GM12873 (cell line): ENCODE measurements at regions not wholly inside any gene's neighbourhood (a gene's known extent, or its start where the extent isn't known, plus 50 kb on each side); places are given as distances from the start of the nearest gene placed in this dataset.

Experiments
- CTCF ChIP-seq: IDR thresholded peaks from 2 replicates; pipeline ENCODE4 v1.5.1; 2012; ENCODE audit warnings: low read depth, mild to moderate bottlenecking, moderate library complexity, low read length, control low read depth; ENCODE audit not compliant: insufficient read depth; ENCODE audit errors: missing control alignments

DNA sequence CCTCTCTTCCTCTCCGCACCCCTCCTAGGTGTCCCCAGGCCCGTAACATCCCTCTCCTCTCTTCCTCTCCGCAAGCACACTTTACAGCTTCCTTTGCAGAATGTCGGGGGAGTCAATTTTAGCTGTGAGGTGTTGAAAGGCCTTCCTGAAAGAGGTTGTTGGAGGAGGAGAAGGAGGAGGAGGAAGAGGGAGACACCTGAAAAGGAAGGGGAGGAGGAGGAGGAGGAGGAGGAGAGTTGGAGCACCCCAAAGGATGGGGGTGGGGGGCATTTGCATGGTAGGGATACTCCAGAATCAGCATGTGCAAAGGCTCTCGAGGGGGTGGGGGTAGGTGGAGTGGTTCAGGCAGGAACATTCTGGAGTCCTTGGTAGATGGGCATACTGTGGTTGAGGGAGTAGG is 1045.1 kb downstream of the TBC1D22A start:
- no peak for TF ChIP-seq CTCF

GRCh38 chr22:47806894-47807293 is 1044.4 kb downstream of the TBC1D22A start:
- no peak for TF ChIP-seq CTCF

DNA sequence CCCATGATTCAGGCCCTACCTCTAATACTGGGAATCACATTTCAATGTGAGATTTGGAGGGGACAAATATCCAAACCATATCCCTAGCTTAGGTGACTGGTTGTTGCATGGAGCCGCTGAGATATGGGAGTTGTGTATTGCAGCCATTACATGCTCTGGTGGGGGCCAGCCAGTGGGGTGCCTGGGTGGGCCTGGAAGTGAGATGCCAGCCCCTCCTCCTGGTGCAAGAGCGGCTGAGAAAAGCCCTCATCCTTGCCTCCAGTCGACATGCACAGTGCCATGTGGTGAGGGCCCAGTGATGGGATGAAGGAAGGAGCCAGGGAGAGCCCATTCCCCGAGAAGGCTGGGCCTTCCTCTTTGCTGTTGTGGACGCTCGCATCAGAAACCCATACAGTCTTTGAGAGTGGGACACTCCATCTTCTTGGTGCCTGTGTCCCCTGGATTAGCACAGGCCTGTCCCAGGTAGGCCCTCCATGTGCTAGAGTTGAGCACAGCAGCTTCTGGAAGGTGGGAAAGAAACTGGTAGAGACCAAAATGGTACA is 1043.0 kb downstream of the TBC1D22A start:
- TF ChIP-seq CTCF, result no peak

- TF ChIP-seq CTCF, result no peak
Measured at GRCh38 chr22:47804281-47804680, 1041.8 kb downstream of the TBC1D22A start.

DNA sequence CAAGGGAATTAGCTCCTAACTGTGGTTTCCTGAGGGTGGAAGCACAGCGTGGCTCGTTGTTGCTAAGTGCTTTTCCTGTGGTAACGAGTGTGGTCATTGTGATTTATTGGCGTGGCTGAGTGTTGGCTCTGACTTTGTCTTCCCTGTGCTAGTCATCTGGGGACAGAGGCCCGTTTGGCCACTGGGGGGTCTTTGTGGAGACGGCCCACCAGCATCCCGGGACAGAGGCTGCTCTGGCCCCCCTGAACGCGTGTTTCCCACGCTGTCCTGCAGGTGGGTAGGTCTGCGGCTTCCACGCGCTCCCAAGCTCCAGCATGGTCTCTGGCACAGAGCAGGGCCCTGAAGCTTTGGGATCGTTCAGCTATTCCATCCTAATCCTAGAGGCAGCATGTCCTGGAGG is 1040.0 kb downstream of the TBC1D22A start:
- TF ChIP-seq CTCF, result no peak

- no peak for TF ChIP-seq CTCF
Measured at GRCh38 chr22:47801541-47802245, 1039.2 kb downstream of the TBC1D22A start.

DNA sequence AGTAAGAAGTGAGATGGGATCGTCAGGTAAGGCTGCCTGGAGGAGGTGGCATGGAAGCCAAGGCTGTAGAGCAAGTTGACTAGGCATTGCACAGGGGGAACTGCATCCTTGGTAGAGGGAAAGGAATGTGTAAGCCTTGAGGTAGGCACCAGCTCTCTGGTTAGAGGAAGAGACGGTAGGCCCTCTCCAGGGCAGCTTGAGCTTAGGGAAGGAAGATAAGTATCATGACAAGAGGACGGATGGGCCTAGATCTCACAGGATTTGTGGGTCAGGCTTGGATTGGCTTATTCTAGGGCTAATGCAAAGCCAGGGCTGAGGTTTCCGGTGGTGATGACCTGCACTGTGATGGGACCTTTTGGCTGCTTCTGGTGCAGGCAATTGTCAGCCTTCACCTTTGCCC is 1035.8 kb downstream of the TBC1D22A start:
- no peak for TF ChIP-seq CTCF
